ENCODE measurements at regions not wholly inside any gene's neighbourhood (a gene's known extent, or its start where the extent isn't known, plus 50 kb on each side); places are given as distances from the start of the nearest gene placed in this dataset.

DNA sequence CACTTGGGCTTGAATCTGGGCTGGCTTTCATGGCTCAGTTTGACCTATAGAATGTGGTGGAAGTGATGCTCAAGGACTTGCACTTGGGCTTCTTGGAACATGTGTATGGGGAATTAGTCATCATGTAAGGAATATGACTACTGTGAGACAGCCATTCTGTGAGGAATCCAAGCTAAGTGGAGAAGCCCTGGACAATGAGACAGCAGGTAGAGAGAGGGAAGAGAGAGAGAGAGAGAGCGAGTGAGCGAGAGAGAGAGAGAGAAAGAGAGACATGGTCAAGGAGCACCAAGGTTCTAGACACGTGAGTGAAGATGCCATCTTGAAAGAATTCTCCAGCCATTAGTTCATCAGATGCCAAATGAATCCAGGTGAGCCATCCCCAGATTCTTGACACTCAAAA lies 261.6 kb upstream of the SORL1-AS1 start:
- POLR2A ChIA-PET: no interaction called here
- CTCF ChIA-PET: no interaction called here
- DNase-seq (ENCODE audit: low read depth): no peak
- TF ChIP-seq, protein P1, sequence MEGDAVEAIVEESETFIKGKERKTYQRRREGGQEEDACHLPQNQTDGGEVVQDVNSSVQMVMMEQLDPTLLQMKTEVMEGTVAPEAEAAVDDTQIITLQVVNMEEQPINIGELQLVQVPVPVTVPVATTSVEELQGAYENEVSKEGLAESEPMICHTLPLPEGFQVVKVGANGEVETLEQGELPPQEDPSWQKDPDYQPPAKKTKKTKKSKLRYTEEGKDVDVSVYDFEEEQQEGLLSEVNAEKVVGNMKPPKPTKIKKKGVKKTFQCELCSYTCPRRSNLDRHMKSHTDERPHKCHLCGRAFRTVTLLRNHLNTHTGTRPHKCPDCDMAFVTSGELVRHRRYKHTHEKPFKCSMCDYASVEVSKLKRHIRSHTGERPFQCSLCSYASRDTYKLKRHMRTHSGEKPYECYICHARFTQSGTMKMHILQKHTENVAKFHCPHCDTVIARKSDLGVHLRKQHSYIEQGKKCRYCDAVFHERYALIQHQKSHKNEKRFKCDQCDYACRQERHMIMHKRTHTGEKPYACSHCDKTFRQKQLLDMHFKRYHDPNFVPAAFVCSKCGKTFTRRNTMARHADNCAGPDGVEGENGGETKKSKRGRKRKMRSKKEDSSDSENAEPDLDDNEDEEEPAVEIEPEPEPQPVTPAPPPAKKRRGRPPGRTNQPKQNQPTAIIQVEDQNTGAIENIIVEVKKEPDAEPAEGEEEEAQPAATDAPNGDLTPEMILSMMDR (IDR thresholded peaks at IDR 0.05; ENCODE audit: insufficient read depth, low read depth, low read length): no peak
- Histone ChIP-seq H3K36me3 (ENCODE audit: control insufficient read depth, insufficient read depth, low read length) (no peaks in the 10 kb centered on the region), H3K27me3 (ENCODE audit: control insufficient read depth, insufficient read depth, low read length) (no peaks in the 10 kb centered on the region), H3K4me3 (ENCODE audit: low read depth, low read length) (no peak overlapping the region)

GRCh38 chr11:121711939-121712338 lies 259.2 kb upstream of the SORL1-AS1 start:
- CTCF ChIA-PET: no interaction called here
- POLR2A ChIA-PET: no interaction called here
- TF ChIP-seq, protein P1 (IDR thresholded peaks at IDR 0.05; ENCODE audit: insufficient read depth, low read depth, low read length): no peak
- no peaks in the 10 kb centered on the region for H3K27me3 ChIP-seq (ENCODE audit: control insufficient read depth, insufficient read depth, low read length)
- H3K36me3 ChIP-seq (ENCODE audit: control insufficient read depth, insufficient read depth, low read length): no peaks in the 10 kb centered on the region
- no peak overlapping the region for H3K4me3 ChIP-seq (ENCODE audit: low read depth, low read length)
- no peak for DNase-seq (ENCODE audit: low read depth)

DNA sequence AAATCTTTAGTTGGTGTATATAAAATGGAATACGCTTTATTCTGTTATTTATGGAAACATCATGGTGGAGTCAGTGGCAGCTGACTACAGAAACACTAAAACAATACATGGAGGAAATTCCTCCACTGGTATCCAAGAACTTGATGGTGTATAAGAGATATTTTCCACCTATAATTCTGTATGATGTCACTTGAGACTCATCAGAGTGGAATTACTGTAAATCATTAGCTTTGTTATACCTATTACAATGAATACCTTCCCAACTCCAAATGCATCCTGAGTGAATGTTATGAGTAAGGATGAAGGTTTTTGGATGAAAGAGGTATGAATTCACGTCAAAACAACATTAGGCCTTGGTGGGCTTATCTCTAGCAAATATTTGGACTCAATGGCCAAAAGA lies 258.5 kb upstream of the SORL1-AS1 start:
- H3K36me3 ChIP-seq (ENCODE audit: control insufficient read depth, insufficient read depth, low read length): no peaks in the 10 kb centered on the region
- DNase-seq (ENCODE audit: low read depth): no peak
- ChIA-PET CTCF (interaction anchor here (1.3 kb wide), 1 partner anchor 10 kb away, joined by 5 read pairs; no protein-coding TSS in a partner anchor), POLR2A (no interaction called here)
- H3K4me3 ChIP-seq (ENCODE audit: low read depth, low read length): no peak overlapping the region
- H3K27me3 ChIP-seq (ENCODE audit: control insufficient read depth, insufficient read depth, low read length): no peaks in the 10 kb centered on the region
- TF ChIP-seq, protein P1 (IDR thresholded peaks at IDR 0.05; ENCODE audit: insufficient read depth, low read depth, low read length): no peak

DNA sequence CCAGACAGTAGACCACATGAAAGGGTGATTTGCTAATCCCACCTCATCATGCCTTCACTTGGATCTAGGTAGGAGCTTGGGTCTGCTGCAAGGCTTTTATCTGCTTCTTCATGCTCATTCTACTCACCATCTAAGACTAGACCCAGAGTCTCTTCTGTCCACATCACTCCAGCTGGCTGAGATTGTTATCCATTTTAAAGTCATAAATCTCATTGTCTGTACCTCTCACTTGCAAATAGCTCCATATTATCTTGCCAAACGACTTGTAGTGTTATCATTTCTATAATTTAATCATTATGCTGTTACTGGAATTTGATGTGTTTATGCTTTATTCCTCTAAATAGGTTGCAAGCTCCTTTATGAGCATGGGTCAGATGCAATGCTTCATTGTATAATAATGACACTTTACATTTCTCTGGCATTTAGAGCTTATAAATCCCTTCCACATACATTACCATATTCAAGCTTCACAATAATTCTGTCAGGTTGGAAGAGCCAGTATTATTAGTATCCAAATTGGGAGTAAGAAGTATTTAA lies 254.2 kb upstream of the SORL1-AS1 start:
- POLR2A ChIA-PET: no interaction called here

DNA sequence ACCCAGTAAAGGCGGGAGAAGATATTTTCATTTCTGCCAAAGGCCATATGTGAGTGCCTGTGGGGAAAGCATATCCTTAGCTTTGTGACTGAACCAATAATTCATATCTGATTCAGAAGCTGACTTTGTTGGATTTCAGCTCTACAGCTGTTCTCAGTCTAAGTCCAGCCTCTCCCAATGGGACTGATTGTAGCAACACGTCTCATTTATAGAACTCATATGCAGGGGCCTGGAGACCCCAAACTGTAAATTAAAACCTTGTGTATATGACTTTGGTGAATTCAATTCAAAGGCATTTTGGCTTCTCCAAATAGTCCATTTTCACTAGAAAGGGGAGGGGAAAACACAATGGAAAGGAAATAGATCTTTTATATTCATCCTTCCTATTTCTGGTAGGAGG lies 250.4 kb upstream of the SORL1-AS1 start:
- TF ChIP-seq, protein P1 (IDR thresholded peaks at IDR 0.05; ENCODE audit: insufficient read depth, low read depth, low read length): no peak
- CTCF ChIA-PET: no interaction called here
- H3K36me3 ChIP-seq (ENCODE audit: control insufficient read depth, insufficient read depth, low read length): no peaks in the 10 kb centered on the region
- no peak overlapping the region for H3K4me3 ChIP-seq (ENCODE audit: low read depth, low read length)
- POLR2A ChIA-PET: no interaction called here
- DNase-seq (ENCODE audit: low read depth): no peak
- H3K27me3 ChIP-seq (ENCODE audit: control insufficient read depth, insufficient read depth, low read length): no peaks in the 10 kb centered on the region; the same call in none of the 2 replicates

More for the DNA sequence above, 254.2 kb upstream of the SORL1-AS1 start:
- Histone ChIP-seq H3K4me3 (ENCODE audit: low read depth, low read length) (no peak overlapping the region), H3K36me3 (ENCODE audit: control insufficient read depth, insufficient read depth, low read length) (no peaks in the 10 kb centered on the region), H3K27me3 (ENCODE audit: control insufficient read depth, insufficient read depth, low read length) (no peaks in the 10 kb centered on the region; the same call in none of the 2 replicates)
- CTCF ChIA-PET: interaction anchor here (1.1 to 1.4 kb wide), 4 partner anchors 9 to 45 kb away, joined by 3 to 4 read pairs (median 3); no protein-coding TSS in a partner anchor
- TF ChIP-seq, protein P1 (IDR thresholded peaks at IDR 0.05; ENCODE audit: insufficient read depth, low read depth, low read length): no peak
- no peak for DNase-seq (ENCODE audit: low read depth)
